Limb (tissue), 2 donors: ENCODE measurements at regions not wholly inside any gene's neighbourhood (a gene's known extent, or its start where the extent isn't known, plus 50 kb on each side); places are given as distances from the start of the nearest gene placed in this dataset.
"Not testable (repeated sequence)": the region's sequence is repeated elsewhere in the genome, so short reads cannot be mapped to it uniquely, and the experiment has no call there.

Experiments
- DNase-seq, 2 donors: peaks; one replicate each; pipeline ENCODE4 v3.0.0-alpha.2; 2016; ENCODE audit errors: extremely low spot score in 2 of 2

GRCh38 chr9:41771693-41772092 lies 357.5 kb downstream of the CNTNAP3B start:
- DNase-seq: not testable (repeated sequence)

GRCh38 chr9:41754822-41755221 lies 374.4 kb downstream of the CNTNAP3B start:
- not testable (repeated sequence) for DNase-seq

GRCh38 chr9:41754403-41754802 lies 374.8 kb downstream of the CNTNAP3B start:
- not testable (repeated sequence) for DNase-seq

GRCh38 chr9:41741897-41742296 lies 387.3 kb downstream of the CNTNAP3B start:
- DNase-seq: not testable (repeated sequence)

- DNase-seq: not testable (repeated sequence)
These were observed 388.1 kb downstream of the CNTNAP3B start for GRCh38 chr9:41741173-41741572.

GRCh38 chr9:41738681-41739080 lies 390.5 kb downstream of the CNTNAP3B start:
- not testable (repeated sequence) for DNase-seq

- not testable (repeated sequence) for DNase-seq
These were observed 430.0 kb downstream of the CNTNAP3B start for GRCh38 chr9:41699190-41699589.

- DNase-seq: not testable (repeated sequence)
These were observed 432.1 kb downstream of the CNTNAP3B start for GRCh38 chr9:41697080-41697479.

- DNase-seq: peak in 1 of 2 donors; percentile 20
These were observed 449.9 kb downstream of the CNTNAP3B start for GRCh38 chr9:41679312-41679711.

- DNase-seq: peak in 1 of 2 donors; percentile 67
These were observed 465.7 kb downstream of the CNTNAP3B start for GRCh38 chr9:41663497-41664036.

- peak in 1 of 2 donors; percentile 18 for DNase-seq
These were observed 469.6 kb upstream of the ZNG1F start for GRCh38 chr9:41658706-41659105.

GRCh38 chr9:41658116-41658515 lies 469.0 kb upstream of the ZNG1F start:
- DNase-seq: peak in 1 of 2 donors; percentile 19

- peak in 1 of 2 donors; percentile 19 for DNase-seq
These were observed 468.0 kb upstream of the ZNG1F start for GRCh38 chr9:41657141-41657540.

GRCh38 chr9:41655071-41655554 lies 466.0 kb upstream of the ZNG1F start:
- DNase-seq: peak in 1 of 2 donors; percentile 62

- DNase-seq: peak in 1 of 2 donors; percentile 44
These were observed 465.2 kb upstream of the ZNG1F start for GRCh38 chr9:41654349-41654748.

- peak in 1 of 2 donors; percentile 28 for DNase-seq
These were observed 464.6 kb upstream of the ZNG1F start for GRCh38 chr9:41653560-41654340.

- DNase-seq: peak in 1 of 2 donors; percentile 27
These were observed 463.7 kb upstream of the ZNG1F start for GRCh38 chr9:41652800-41653199.

GRCh38 chr9:41652100-41652713 lies 463.1 kb upstream of the ZNG1F start:
- DNase-seq: peak in 1 of 2 donors; percentile 38

GRCh38 chr9:41650086-41650485 lies 461.0 kb upstream of the ZNG1F start:
- DNase-seq: not testable (repeated sequence)

- DNase-seq: peak in 1 of 2 donors; percentile 20
These were observed 459.4 kb upstream of the ZNG1F start for GRCh38 chr9:41648564-41648963.

- peak in 1 of 2 donors; percentile 27 for DNase-seq
These were observed 457.1 kb upstream of the ZNG1F start for GRCh38 chr9:41646246-41646645.
